Astrocyte (in vitro differentiated cells and primary cell): ENCODE measurements at regions not wholly inside any gene's neighbourhood (a gene's known extent, or its start where the extent isn't known, plus 50 kb on each side); places are given as distances from the start of the nearest gene placed in this dataset.

Source experiments
- DNase-seq: peaks from one replicate; pipeline ENCODE4 v3.0.0-alpha.2; 2010; ENCODE audit warnings: low read depth
- FAIRE-seq: peaks from 2 replicates; lab custom pipeline; 2011; peaks lifted over from hg19 to GRCh38; lab: Jason Lieb, UNC
- H2AFZ ChIP-seq: 2 replicates; pipeline ENCODE4 v1.6.0; 2012; ENCODE audit warnings: low read depth, low read length, inconsistent platforms
- H3K27ac ChIP-seq: 2 replicates; pipeline ENCODE4 v1.5.1; 2011; ENCODE audit warnings: low read depth, low read length, inconsistent platforms
- H3K27me3 ChIP-seq: 2 replicates; pipeline ENCODE4 v1.6.0; 2011; ENCODE audit warnings: low read length, inconsistent platforms; ENCODE audit not compliant: insufficient read depth
- H3K36me3 ChIP-seq: 2 replicates; pipeline ENCODE4 v1.5.1; 2011; ENCODE audit warnings: low read length, inconsistent platforms; ENCODE audit not compliant: insufficient read depth
- H3K4me1 ChIP-seq: 2 replicates; pipeline ENCODE4 v1.5.1; 2011; ENCODE audit warnings: low read length, inconsistent platforms; ENCODE audit not compliant: insufficient read depth
- H3K4me2 ChIP-seq: 2 replicates; pipeline ENCODE4 v1.6.0; 2012; ENCODE audit warnings: low read length, inconsistent platforms
- H3K4me3 ChIP-seq: 2 replicates; pipeline ENCODE4 v1.5.1; 2011; ENCODE audit warnings: low read depth, mild to moderate bottlenecking, low read length, inconsistent platforms; ENCODE audit not compliant: insufficient read depth
- H3K79me2 ChIP-seq: 2 replicates; pipeline ENCODE4 v1.6.0; 2012; ENCODE audit warnings: mild to moderate bottlenecking, low read length, inconsistent platforms; ENCODE audit not compliant: insufficient read depth
- H3K9ac ChIP-seq: 2 replicates; pipeline ENCODE4 v1.6.0; 2012; ENCODE audit warnings: mild to moderate bottlenecking, low read length, inconsistent platforms
- H3K9me3 ChIP-seq: 2 replicates; pipeline ENCODE4 v1.5.1; 2012; ENCODE audit warnings: low read depth, mild to moderate bottlenecking, low read length, inconsistent platforms; ENCODE audit not compliant: insufficient read depth
- H4K20me1 ChIP-seq: 2 replicates; pipeline ENCODE4 v1.6.0; 2012; ENCODE audit warnings: low read length, inconsistent platforms; ENCODE audit not compliant: insufficient read depth
- H3K27ac Mint-ChIP-seq: one replicate; pipeline ENCODE4 v1.8.0; 2021; ENCODE audit warnings: mild to moderate bottlenecking, mixed read lengths; ENCODE audit not compliant: unreplicated experiment
- H3K27me3 Mint-ChIP-seq: one replicate; pipeline ENCODE4 v1.8.0; 2021; ENCODE audit warnings: low read depth, mixed read lengths; ENCODE audit not compliant: unreplicated experiment
- H3K36me3 Mint-ChIP-seq: one replicate; pipeline ENCODE4 v1.8.0; 2021; ENCODE audit warnings: low read depth, mixed read lengths; ENCODE audit not compliant: unreplicated experiment
- H3K4me1 Mint-ChIP-seq: one replicate; pipeline ENCODE4 v1.8.0; 2021; ENCODE audit warnings: low read depth, mixed read lengths; ENCODE audit not compliant: unreplicated experiment
- H3K4me3 Mint-ChIP-seq: one replicate; pipeline ENCODE4 v1.8.0; 2021; ENCODE audit warnings: mild to moderate bottlenecking, moderate library complexity, mixed read lengths; ENCODE audit not compliant: unreplicated experiment
- H3K9me3 Mint-ChIP-seq: one replicate; pipeline ENCODE4 v1.8.0; 2021; ENCODE audit warnings: mild to moderate bottlenecking, mixed read lengths; ENCODE audit not compliant: unreplicated experiment
- CTCF ChIP-seq: IDR thresholded peaks from 2 replicates; pipeline ENCODE4 v1.5.1; 2011; ENCODE audit warnings: low read depth, mild to moderate bottlenecking, inconsistent platforms, low read length, moderate library complexity; ENCODE audit not compliant: insufficient read depth
- EZH2 ChIP-seq: IDR thresholded peaks from 2 replicates; pipeline ENCODE4 v1.6.1; 2012; ENCODE audit warnings: mild to moderate bottlenecking, low read length, inconsistent platforms; ENCODE audit not compliant: insufficient read depth

DNA sequence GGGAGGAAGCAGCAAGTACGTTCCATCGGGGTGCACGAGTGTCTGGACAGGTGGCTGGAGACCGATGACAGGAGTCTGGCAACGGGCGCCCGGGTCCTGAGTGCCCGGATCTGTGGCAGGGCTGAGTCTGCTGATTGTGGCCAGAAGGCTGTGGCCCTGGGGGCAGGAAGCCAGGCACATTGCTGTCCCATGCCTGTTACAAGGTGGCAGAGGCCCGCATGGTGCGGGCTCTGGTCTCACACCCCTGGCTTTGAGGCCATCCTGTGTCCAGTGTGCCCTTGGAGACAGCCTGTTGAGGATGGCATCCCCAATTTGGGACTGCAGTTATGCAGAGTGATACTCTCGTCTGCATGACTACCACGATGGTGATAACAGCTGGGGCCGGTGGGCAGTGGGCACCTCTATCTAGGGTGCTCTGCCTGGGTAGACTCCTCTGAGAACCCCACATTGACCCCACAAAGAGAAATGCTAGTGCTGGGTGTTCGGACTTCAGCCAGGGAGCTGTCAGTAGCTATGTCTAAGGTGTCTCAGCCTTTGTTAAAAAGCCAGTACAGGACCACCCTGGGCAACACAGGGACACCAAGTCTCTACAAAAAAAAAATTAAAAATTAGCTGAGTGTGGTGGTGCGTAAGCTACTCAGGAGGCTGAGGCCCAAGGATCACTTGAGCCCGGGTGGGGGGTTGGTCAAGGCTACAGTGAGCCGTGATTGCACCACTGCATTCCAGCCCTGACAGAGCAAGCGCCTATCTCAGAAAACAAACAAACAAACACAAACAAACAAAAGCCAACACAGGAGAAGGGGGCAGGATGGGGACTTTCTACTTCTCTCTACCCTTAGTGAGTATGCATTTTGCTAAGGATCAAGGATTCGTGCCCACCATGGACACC is 88.3 kb downstream of the RHOB start:
- Histone ChIP-seq H3K27me3 (peaks cover 2% of the 10 kb centered on the region), H2AFZ (no peak overlapping the region), H3K9ac (no peak overlapping the region), H3K4me1 (peaks cover 11% of the 10 kb centered on the region), H3K9me3 (no peaks in the 10 kb centered on the region), H4K20me1 (no peaks in the 10 kb centered on the region), H3K36me3 (no peaks in the 10 kb centered on the region), H3K79me2 (no peaks in the 10 kb centered on the region), H3K4me2 (no peak overlapping the region), H3K27ac (no peak overlapping the region), H3K4me3 (no peak overlapping the region)
- peaks cover 31% of the 10 kb centered on the region for H3K27me3 Mint-ChIP-seq
- no peak overlapping the region for H3K4me3 Mint-ChIP-seq
- H3K36me3 Mint-ChIP-seq = no peaks in the 10 kb centered on the region
- DNase-seq = no peak
- TF ChIP-seq CTCF = no peak
- no peak overlapping the region for H3K27ac Mint-ChIP-seq
- H3K9me3 Mint-ChIP-seq = peaks cover 2% of the 10 kb centered on the region
- H3K4me1 Mint-ChIP-seq = peaks cover 5% of the 10 kb centered on the region
- no peak for FAIRE-seq

DNA sequence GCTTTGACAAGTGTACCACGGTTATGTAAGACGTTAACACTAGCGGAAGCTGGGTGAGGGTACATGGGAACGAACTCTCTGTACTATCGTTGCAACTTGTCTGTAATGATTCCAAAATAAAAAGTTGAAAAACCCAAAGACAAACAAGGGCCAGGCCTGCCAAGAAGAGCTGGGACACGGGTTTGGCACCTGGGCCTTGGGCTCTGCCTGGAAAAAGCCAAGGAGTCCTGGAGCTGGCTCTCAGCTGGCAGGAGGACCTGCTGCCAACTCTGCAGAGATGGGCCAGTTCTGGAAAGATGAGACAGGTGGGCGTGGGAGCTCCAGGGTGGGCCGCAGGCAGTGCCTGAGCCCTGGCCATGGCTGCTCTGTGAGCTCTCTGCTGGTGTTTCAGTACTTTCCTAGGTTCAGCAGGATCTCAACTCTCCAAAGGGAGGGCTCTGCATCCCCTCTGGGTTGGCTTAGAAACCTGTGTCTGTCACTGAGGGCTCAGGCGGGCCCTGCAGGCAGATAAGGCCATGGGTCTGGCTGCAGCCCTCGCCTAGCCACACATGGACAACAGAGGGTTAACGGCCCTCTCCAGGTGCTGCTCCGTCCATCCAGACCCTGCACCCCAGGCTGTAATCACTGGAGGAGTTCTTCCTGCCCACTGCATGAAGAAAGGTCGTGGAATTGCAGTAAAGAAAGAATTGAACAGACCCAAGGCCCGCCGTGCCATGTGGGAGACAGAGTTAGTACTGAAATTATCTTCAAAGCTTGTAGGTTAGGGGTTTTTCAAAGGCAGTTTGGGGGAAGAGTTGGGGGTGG is 89.9 kb downstream of the RHOB start:
- DNase-seq (no peak), FAIRE-seq (no peak)
- Histone ChIP-seq H3K27me3 (peaks cover 2% of the 10 kb centered on the region), H3K9me3 (no peaks in the 10 kb centered on the region), H4K20me1 (no peaks in the 10 kb centered on the region), H3K9ac (no peak overlapping the region), H3K4me1 (peaks cover 11% of the 10 kb centered on the region), H3K4me3 (no peak overlapping the region), H3K4me2 (no peak overlapping the region), H2AFZ (no peak overlapping the region), H3K27ac (no peak overlapping the region), H3K79me2 (no peaks in the 10 kb centered on the region), H3K36me3 (no peaks in the 10 kb centered on the region)
- peaks cover 36% of the 10 kb centered on the region for H3K27me3 Mint-ChIP-seq
- peaks cover 5% of the 10 kb centered on the region for H3K4me1 Mint-ChIP-seq
- H3K9me3 Mint-ChIP-seq = peaks cover 2% of the 10 kb centered on the region
- no peak overlapping the region for H3K4me3 Mint-ChIP-seq
- no peak overlapping the region for H3K27ac Mint-ChIP-seq
- H3K36me3 Mint-ChIP-seq = no peaks in the 10 kb centered on the region
- TF ChIP-seq CTCF (no peak), EZH2 (no peak)
